ENCODE measurements at regions not wholly inside any gene's neighbourhood (a gene's known extent, or its start where the extent isn't known, plus 50 kb on each side); places are given as distances from the start of the nearest gene placed in this dataset.

GRCh38 chr5:82861701-82862100, 215.5 kb downstream of the TMEM167A start:
- peak overlapping the region in 2 of 3 experiments; percentile 63 to 78 for H3K27ac Mint-ChIP-seq
- peaks cover 54% of the 10 kb centered on the region for H3K4me1 Mint-ChIP-seq
- no peaks in the 10 kb centered on the region for H3K9me3 Mint-ChIP-seq
- TF ChIP-seq CTCF (IDR thresholded peaks at IDR 0.05; ENCODE audit: unreplicated experiment in 3 of 3) = no peak
- H3K27me3 Mint-ChIP-seq (ENCODE audit: low read depth) = no peaks in the 10 kb centered on the region
- H3K4me3 Mint-ChIP-seq = no peak overlapping the region
- no peaks in the 10 kb centered on the region for H3K36me3 Mint-ChIP-seq (ENCODE audit: low read depth)

GRCh38 chr5:82859451-82860140, 217.6 kb downstream of the TMEM167A start:
- Mint-ChIP-seq H3K4me3 (peak overlapping the region; percentile 11 to 45 (median 34)), H3K27ac (peak overlapping the region; percentile 95 to 97 (median 97)), H3K27me3 (ENCODE audit: low read depth) (no peaks in the 10 kb centered on the region), H3K4me1 (peaks cover 72% of the 10 kb centered on the region), H3K36me3 (ENCODE audit: low read depth) (no peaks in the 10 kb centered on the region), H3K9me3 (no peaks in the 10 kb centered on the region)
- TF ChIP-seq CTCF (IDR thresholded peaks at IDR 0.05; ENCODE audit: unreplicated experiment in 3 of 3) = no peak

GRCh38 chr5:82858151-82859025, 218.8 kb downstream of the TMEM167A start:
- H3K4me1 Mint-ChIP-seq = peaks cover 69% of the 10 kb centered on the region
- H3K9me3 Mint-ChIP-seq = no peaks in the 10 kb centered on the region
- no peaks in the 10 kb centered on the region for H3K36me3 Mint-ChIP-seq (ENCODE audit: low read depth)
- H3K27me3 Mint-ChIP-seq (ENCODE audit: low read depth) = no peaks in the 10 kb centered on the region
- no peak for TF ChIP-seq CTCF (IDR thresholded peaks at IDR 0.05; ENCODE audit: unreplicated experiment in 3 of 3)
- peak overlapping the region; percentile 95 to 97 (median 97) for H3K27ac Mint-ChIP-seq
- H3K4me3 Mint-ChIP-seq = peak overlapping the region in 2 of 3 experiments; percentile 51 to 63

GRCh38 chr5:82855893-82856550, 221.2 kb downstream of the TMEM167A start:
- Mint-ChIP-seq H3K9me3 (no peaks in the 10 kb centered on the region), H3K27ac (peak overlapping the region; percentile 86 to 97 (median 95)), H3K27me3 (ENCODE audit: low read depth) (no peaks in the 10 kb centered on the region), H3K36me3 (ENCODE audit: low read depth) (no peaks in the 10 kb centered on the region), H3K4me1 (peaks cover 77% of the 10 kb centered on the region), H3K4me3 (no peak overlapping the region)
- no peak for TF ChIP-seq CTCF (IDR thresholded peaks at IDR 0.05; ENCODE audit: unreplicated experiment in 3 of 3)

GRCh38 chr5:82854956-82855355, 222.2 kb downstream of the TMEM167A start:
- H3K27me3 Mint-ChIP-seq (ENCODE audit: low read depth) = no peaks in the 10 kb centered on the region
- H3K36me3 Mint-ChIP-seq (ENCODE audit: low read depth) = no peaks in the 10 kb centered on the region
- H3K4me3 Mint-ChIP-seq = no peak overlapping the region
- H3K4me1 Mint-ChIP-seq = peaks cover 80% of the 10 kb centered on the region
- H3K27ac Mint-ChIP-seq = peak overlapping the region; percentile 51 to 97 (median 86)
- TF ChIP-seq CTCF (IDR thresholded peaks at IDR 0.05; ENCODE audit: unreplicated experiment in 3 of 3) = no peak
- H3K9me3 Mint-ChIP-seq = no peaks in the 10 kb centered on the region

Data from nephron (organoid).